ENCODE measurements at regions not wholly inside any gene's neighbourhood (a gene's known extent, or its start where the extent isn't known, plus 50 kb on each side); places are given as distances from the start of the nearest gene placed in this dataset.

GRCh38 chr15:39250460-39251186 is 330.3 kb upstream of the THBS1 start:
- TF ChIP-seq CTCF (IDR thresholded peaks at IDR 0.05; ENCODE audit: low read depth, low read length, poor library complexity, severe bottlenecking), result no peak
- TF ChIP-seq EZH2phosphoT487 (IDR thresholded peaks at IDR 0.05; ENCODE audit: borderline replicate concordance, low read length), result no peak
